ENCODE measurements at regions not wholly inside any gene's neighbourhood (a gene's known extent, or its start where the extent isn't known, plus 50 kb on each side); places are given as distances from the start of the nearest gene placed in this dataset.

DNA sequence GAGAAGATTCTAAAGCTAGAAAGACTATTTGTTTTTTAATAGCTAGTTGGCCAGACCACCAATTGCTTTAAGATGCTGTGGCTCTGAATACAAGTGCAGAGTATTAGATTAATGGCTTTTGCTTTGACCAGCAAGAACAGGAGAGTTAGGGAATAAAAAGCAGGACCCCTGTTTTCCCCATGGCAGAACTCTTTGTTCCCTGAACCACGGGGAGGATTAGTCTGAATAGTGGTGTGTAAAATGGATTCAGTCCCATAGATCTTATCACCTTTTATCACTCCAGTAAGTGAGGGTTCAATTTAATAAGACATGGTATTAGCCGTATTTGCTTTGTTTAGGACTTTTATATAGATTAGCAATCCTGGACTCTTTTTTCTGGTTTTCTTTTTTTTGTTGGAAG is 562.6 kb upstream of the DPPA4 start:
- TF ChIP-seq, protein P1, sequence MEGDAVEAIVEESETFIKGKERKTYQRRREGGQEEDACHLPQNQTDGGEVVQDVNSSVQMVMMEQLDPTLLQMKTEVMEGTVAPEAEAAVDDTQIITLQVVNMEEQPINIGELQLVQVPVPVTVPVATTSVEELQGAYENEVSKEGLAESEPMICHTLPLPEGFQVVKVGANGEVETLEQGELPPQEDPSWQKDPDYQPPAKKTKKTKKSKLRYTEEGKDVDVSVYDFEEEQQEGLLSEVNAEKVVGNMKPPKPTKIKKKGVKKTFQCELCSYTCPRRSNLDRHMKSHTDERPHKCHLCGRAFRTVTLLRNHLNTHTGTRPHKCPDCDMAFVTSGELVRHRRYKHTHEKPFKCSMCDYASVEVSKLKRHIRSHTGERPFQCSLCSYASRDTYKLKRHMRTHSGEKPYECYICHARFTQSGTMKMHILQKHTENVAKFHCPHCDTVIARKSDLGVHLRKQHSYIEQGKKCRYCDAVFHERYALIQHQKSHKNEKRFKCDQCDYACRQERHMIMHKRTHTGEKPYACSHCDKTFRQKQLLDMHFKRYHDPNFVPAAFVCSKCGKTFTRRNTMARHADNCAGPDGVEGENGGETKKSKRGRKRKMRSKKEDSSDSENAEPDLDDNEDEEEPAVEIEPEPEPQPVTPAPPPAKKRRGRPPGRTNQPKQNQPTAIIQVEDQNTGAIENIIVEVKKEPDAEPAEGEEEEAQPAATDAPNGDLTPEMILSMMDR (conservative IDR thresholded peaks at IDR 0.05; ENCODE audit: low read length) = no peak
- TF ChIP-seq EZH2phosphoT487 (IDR thresholded peaks at IDR 0.05; ENCODE audit: borderline replicate concordance, low read depth, low read length) = no peak
